GM12873 (cell line): ENCODE measurements at regions not wholly inside any gene's neighbourhood (a gene's known extent, or its start where the extent isn't known, plus 50 kb on each side); places are given as distances from the start of the nearest gene placed in this dataset.

ENCODE experiments used
- CTCF ChIP-seq: IDR thresholded peaks from 2 replicates; pipeline ENCODE4 v1.5.1; 2012; ENCODE audit warnings: low read depth, mild to moderate bottlenecking, moderate library complexity, low read length, control low read depth; ENCODE audit not compliant: insufficient read depth; ENCODE audit errors: missing control alignments

GRCh38 chr17:68134046-68134637 lies 98.6 kb downstream of the KPNA2 start:
- no peak for TF ChIP-seq CTCF

DNA sequence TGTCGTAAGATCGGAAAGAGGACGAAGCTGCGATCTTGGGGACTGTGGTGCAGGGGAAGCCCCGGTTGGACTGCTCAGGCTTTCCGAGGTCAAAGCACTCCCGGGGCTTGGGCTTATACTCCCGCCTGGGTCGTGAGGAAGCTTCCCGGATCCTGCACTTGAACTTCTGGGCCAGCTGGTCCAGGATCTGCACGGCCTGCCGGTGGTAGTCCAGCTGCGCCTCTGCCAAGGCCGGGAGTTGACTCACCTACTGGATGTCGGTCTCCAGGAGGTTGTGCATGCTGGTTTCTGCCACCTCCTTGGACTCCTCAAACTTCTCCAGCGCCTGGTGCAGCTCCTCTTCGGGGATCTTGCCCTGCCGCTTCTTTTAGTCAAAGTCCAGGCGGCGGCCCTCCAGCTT lies 99.2 kb downstream of the KPNA2 start:
- TF ChIP-seq CTCF = no peak

DNA sequence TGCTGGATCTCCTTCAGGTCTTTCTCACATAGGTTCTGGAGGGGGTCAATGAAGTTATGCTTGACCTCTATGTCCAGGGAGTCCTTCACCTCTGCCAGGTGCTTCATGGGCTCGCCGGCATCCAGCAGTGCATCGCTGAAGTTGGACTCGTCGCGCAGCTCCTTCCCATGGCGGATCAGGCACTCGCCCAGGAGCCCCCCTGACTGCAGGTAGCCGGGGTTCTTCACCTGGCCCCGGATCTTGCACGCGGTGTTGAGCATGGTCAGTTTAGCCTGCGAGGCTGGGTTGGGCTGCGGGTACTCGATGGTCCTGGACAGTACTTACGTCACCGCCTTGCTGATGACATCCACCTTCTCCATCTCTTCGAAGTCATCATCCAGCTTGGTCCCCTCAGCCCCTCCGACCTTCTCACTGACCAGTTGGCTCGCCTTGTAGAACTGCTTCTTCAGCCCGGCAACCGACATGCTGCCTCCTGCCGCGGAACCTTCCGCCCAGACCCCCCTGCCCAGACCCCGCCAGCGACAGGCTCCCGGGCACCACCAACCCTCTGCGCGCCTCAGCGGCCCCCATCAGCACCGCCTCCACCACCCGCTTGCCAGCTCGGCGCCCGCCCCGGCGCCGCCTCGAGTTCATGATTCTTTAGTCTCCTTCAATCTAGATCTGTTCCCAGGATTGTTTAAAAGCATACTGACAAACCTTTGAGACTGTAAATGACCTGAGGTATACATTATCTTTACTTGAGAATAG lies 99.8 kb downstream of the KPNA2 start:
- TF ChIP-seq CTCF = no peak

- no peak for TF ChIP-seq CTCF
These were observed 105.5 kb downstream of the KPNA2 start for GRCh38 chr17:68141050-68141449.

GRCh38 chr17:68142595-68142994 lies 105.2 kb upstream of the AMZ2 start:
- TF ChIP-seq CTCF = no peak

DNA sequence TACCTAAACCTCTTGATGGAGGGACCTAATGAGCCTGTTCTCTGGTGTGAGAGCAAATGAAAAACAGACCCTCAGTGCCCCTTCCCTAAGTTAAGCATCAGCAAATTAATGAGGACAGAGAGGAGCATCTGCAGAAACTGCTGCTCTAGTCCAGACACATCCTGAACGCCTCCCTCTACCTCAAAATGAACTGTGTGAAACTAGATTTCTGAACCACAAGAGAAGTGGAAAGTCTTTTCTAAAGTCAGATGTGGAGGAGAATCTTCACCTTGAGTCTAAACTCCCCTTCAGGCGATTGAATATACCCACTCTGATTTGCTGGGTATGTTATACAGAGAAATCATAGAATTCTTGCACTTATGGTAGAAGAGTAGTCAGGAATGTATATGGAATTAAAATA lies 104.4 kb upstream of the AMZ2 start:
- TF ChIP-seq CTCF = no peak

GRCh38 chr17:68145088-68145487 lies 102.8 kb upstream of the AMZ2 start:
- TF ChIP-seq CTCF = no peak
